Gastrocnemius medialis (tissue), 4 donors: ENCODE measurements at regions not wholly inside any gene's neighbourhood (a gene's known extent, or its start where the extent isn't known, plus 50 kb on each side); places are given as distances from the start of the nearest gene placed in this dataset.
"Not testable (repeated sequence)": the region's sequence is repeated elsewhere in the genome, so short reads cannot be mapped to it uniquely, and the experiment has no call there.

Source experiments
- ATAC-seq, 2 donors: fragments of 150-250 bp; one replicate each; pipeline ENCODE4 v1.9.1; 2016
- DNase-seq, 2 donors: peaks; one replicate each; pipeline ENCODE4 v3.0.0-alpha.2; 2019
- H3K27ac ChIP-seq, 4 donors: fragments of 200-600 bp; sonication (generic); 1 replicate in 1 of 4; 2 replicates in 3 of 4; pipeline ENCODE4 v1.5.1; 2016 to 2018; ENCODE audit warnings: mild to moderate bottlenecking in 2 of 4, moderate library complexity in 1 of 4
- H3K27me3 ChIP-seq, 3 donors: fragments of 200-600 bp; sonication (generic) in 2 of 3; 1 replicate in 1 of 3; 2 replicates in 2 of 3; pipeline versions ENCODE4 v1.5.1 to v1.6.0; 2016 to 2019; ENCODE audit warnings: mild to moderate bottlenecking in 1 of 3, moderate library complexity in 1 of 3
- H3K36me3 ChIP-seq, 2 donors: fragments of 200-600 bp; sonication (generic) in 1 of 2; one replicate each; pipeline ENCODE4 v1.5.1; 2017 to 2018
- H3K4me1 ChIP-seq, 2 donors: fragments of 200-600 bp; sonication (generic) in 1 of 2; one replicate each; pipeline ENCODE4 v1.5.1; 2016 to 2017; ENCODE audit warnings: mild to moderate bottlenecking in 2 of 2
- H3K4me3 ChIP-seq, 4 donors: fragments of 200-600 bp; sonication (generic) in 3 of 4; 1 replicate in 1 of 4; 2 replicates in 3 of 4; pipeline ENCODE4 v1.5.1; 2016 to 2019; ENCODE audit warnings: mild to moderate bottlenecking in 2 of 4
- H3K9me3 ChIP-seq, 3 donors: fragments of 200-600 bp; sonication (generic) in 2 of 3; 1 replicate in 1 of 3; 2 replicates in 2 of 3; pipeline ENCODE4 v1.5.1; 2016 to 2019
- CTCF ChIP-seq, 5 experiments: fragments of 450-650 bp in 3 of 5; fragments of 200-600 bp in 2 of 5; sonication (generic) in 2 of 5; IDR thresholded peaks in 4 of 5; conservative IDR thresholded peaks in 1 of 5; 1 replicate in 4 of 5; 2 replicates in 1 of 5; pipeline ENCODE4 v1.5.1; 2016 to 2019; ENCODE audit warnings: antibody characterized with exemption in 5 of 5, mild to moderate bottlenecking in 3 of 5, moderate library complexity in 3 of 5
- POLR2A ChIP-seq, 2 donors: fragments of 450-650 bp; IDR thresholded peaks; one replicate each; pipeline ENCODE4 v1.6.1; 2017; ENCODE audit warnings: antibody characterized with exemption in 2 of 2, mild to moderate bottlenecking in 2 of 2, moderate library complexity in 2 of 2
- in situ Hi-C, 4 donors: fragments of 200-750 bp; cut with MboI; loops; one replicate each; pipeline versions ENCODE4 v1.15.0 to v1.8.0; 2017; ENCODE audit warnings: low sequenced_read_pairs in 4 of 4
- intact Hi-C: fragments of 100-400 bp; cut with DNase I; formaldehyde crosslinking; loops from one replicate; pipeline ENCODE4 v1.15.1; 2023; ENCODE audit warnings: low total_unique reads

GRCh38 chr2:215861607-215862350, 151.6 kb downstream of the MREG start:
- Histone ChIP-seq H3K27me3 (no peaks in the 10 kb centered on the region), H3K36me3 (no peaks in the 10 kb centered on the region), H3K9me3 (no peaks in the 10 kb centered on the region), H3K4me3 (no peak overlapping the region), H3K4me1 (no peaks in the 10 kb centered on the region), H3K27ac (no peak overlapping the region)
- DNase-seq (no peak), ATAC-seq (no peak)
- intact Hi-C loops (no loop called here), in situ Hi-C loops (no loop called here)
- TF ChIP-seq CTCF (IDR thresholded peaks at IDR 0.05 in 4 of 5, conservative IDR thresholded peaks at IDR 0.05 in 1 of 5): no peak
- no peak for TF ChIP-seq POLR2A (IDR thresholded peaks at IDR 0.05)

GRCh38 chr2:215856080-215856479, 157.3 kb downstream of the MREG start:
- no peaks in the 10 kb centered on the region for H3K27me3 ChIP-seq
- H3K36me3 ChIP-seq: no peaks in the 10 kb centered on the region
- H3K9me3 ChIP-seq: no peaks in the 10 kb centered on the region
- in situ Hi-C loops (no loop called here), intact Hi-C loops (no loop called here)
- H3K4me3 ChIP-seq: no peak overlapping the region
- DNase-seq (no peak), ATAC-seq (no peak)
- no peak for TF ChIP-seq CTCF (IDR thresholded peaks at IDR 0.05 in 4 of 5, conservative IDR thresholded peaks at IDR 0.05 in 1 of 5)
- TF ChIP-seq POLR2A (IDR thresholded peaks at IDR 0.05): no peak
- no peaks in the 10 kb centered on the region for H3K4me1 ChIP-seq
- H3K27ac ChIP-seq: no peak overlapping the region

GRCh38 chr2:215855308-215855707, 158.0 kb downstream of the MREG start:
- in situ Hi-C loops: not testable (repeated sequence)

GRCh38 chr2:215854008-215854407, 159.3 kb downstream of the MREG start:
- no peak for ATAC-seq
- no peak for DNase-seq
- Histone ChIP-seq H3K9me3 (no peaks in the 10 kb centered on the region), H3K4me1 (no peaks in the 10 kb centered on the region), H3K36me3 (no peaks in the 10 kb centered on the region), H3K27ac (no peak overlapping the region), H3K27me3 (no peaks in the 10 kb centered on the region), H3K4me3 (no peak overlapping the region)
- TF ChIP-seq CTCF (IDR thresholded peaks at IDR 0.05 in 4 of 5, conservative IDR thresholded peaks at IDR 0.05 in 1 of 5) (no peak), POLR2A (IDR thresholded peaks at IDR 0.05) (no peak)
- in situ Hi-C loops (no loop called here), intact Hi-C loops (no loop called here)

More at GRCh38 chr2:215855308-215855707, 158.0 kb downstream of the MREG start:
- H3K9me3 ChIP-seq, DNase-seq, H3K27me3 ChIP-seq, H3K36me3 ChIP-seq, H3K4me1 ChIP-seq, H3K27ac ChIP-seq, ATAC-seq, intact Hi-C loops, H3K4me3 ChIP-seq: not testable (repeated sequence)

- no peak overlapping the region for H3K27ac ChIP-seq
- in situ Hi-C loops: no loop called here
Observed at GRCh38 chr2:215851696-215852095, 161.7 kb downstream of the MREG start.

More at GRCh38 chr2:215851696-215852095, 161.7 kb downstream of the MREG start:
- TF ChIP-seq POLR2A (IDR thresholded peaks at IDR 0.05) (no peak), CTCF (IDR thresholded peaks at IDR 0.05 in 4 of 5, conservative IDR thresholded peaks at IDR 0.05 in 1 of 5) (no peak)
- no peaks in the 10 kb centered on the region for H3K27me3 ChIP-seq
- no peak for ATAC-seq
- DNase-seq: no peak
- intact Hi-C loops: loop anchor here (2.0 kb wide), 1 partner anchor 27 kb away; no protein-coding TSS in a partner anchor
- H3K4me1 ChIP-seq: no peaks in the 10 kb centered on the region
- H3K36me3 ChIP-seq: no peaks in the 10 kb centered on the region
- H3K4me3 ChIP-seq: no peak overlapping the region
- H3K9me3 ChIP-seq: no peaks in the 10 kb centered on the region
